WTC11 (cell line): ENCODE measurements at regions not wholly inside any gene's neighbourhood (a gene's known extent, or its start where the extent isn't known, plus 50 kb on each side); places are given as distances from the start of the nearest gene placed in this dataset.

ENCODE experiments used
- AFF4 ChIP-seq: sonication (generic); formaldehyde crosslinking; IDR thresholded peaks from 2 replicates; pipeline ENCODE4 v1.8.1; 2023; ENCODE audit warnings: mild to moderate bottlenecking, missing genetic modification reagents, borderline replicate concordance
- CTCF ChIP-seq: fragments of 200-600 bp; IDR thresholded peaks from 2 replicates; pipeline ENCODE4 v1.8.0; 2022; ENCODE audit warnings: antibody characterized with exemption
- ESRRA ChIP-seq: sonication (generic); formaldehyde crosslinking; IDR thresholded peaks from 2 replicates; pipeline ENCODE4 v1.8.1; 2022; ENCODE audit warnings: mild to moderate bottlenecking, missing genetic modification reagents, borderline replicate concordance
- FOXJ3 ChIP-seq: sonication (generic); formaldehyde crosslinking; IDR thresholded peaks from 2 replicates; pipeline ENCODE4 v1.9.0; 2021; ENCODE audit warnings: missing genetic modification reagents, mild to moderate bottlenecking, borderline replicate concordance
- FOXP4 ChIP-seq: sonication (generic); formaldehyde crosslinking; IDR thresholded peaks from 2 replicates; pipeline ENCODE4 v1.8.0; 2022; ENCODE audit warnings: mild to moderate bottlenecking, missing genetic modification reagents
- MLX ChIP-seq: sonication (generic); formaldehyde crosslinking; IDR thresholded peaks from 2 replicates; pipeline ENCODE4 v1.8.1; 2023; ENCODE audit warnings: mild to moderate bottlenecking, missing genetic modification reagents, moderate library complexity
- USF1 ChIP-seq: sonication (generic); formaldehyde crosslinking; IDR thresholded peaks from 2 replicates; pipeline ENCODE4 v1.8.0; 2022; ENCODE audit warnings: mild to moderate bottlenecking, missing genetic modification reagents
- ZBTB21 ChIP-seq: sonication (generic); formaldehyde crosslinking; IDR thresholded peaks from 2 replicates; pipeline ENCODE4 v1.8.1; 2023; ENCODE audit warnings: mild to moderate bottlenecking, missing genetic modification reagents, borderline replicate concordance

GRCh38 chr15:87606971-87607370 lies 649.6 kb downstream of the NTRK3 start:
- no peak for TF ChIP-seq CTCF
- TF ChIP-seq FOXP4: no peak
- TF ChIP-seq FOXJ3 (CRISPR knock-in tag): no peak
- no peak for TF ChIP-seq AFF4
- no peak for TF ChIP-seq ZBTB21 (CRISPR knock-in tag)
- no peak for TF ChIP-seq USF1 (CRISPR knock-in tag)
- no peak for TF ChIP-seq ESRRA (CRISPR knock-in tag)
- no peak for TF ChIP-seq MLX (CRISPR knock-in tag)
